ENCODE measurements at regions not wholly inside any gene's neighbourhood (a gene's known extent, or its start where the extent isn't known, plus 50 kb on each side); places are given as distances from the start of the nearest gene placed in this dataset.

DNA sequence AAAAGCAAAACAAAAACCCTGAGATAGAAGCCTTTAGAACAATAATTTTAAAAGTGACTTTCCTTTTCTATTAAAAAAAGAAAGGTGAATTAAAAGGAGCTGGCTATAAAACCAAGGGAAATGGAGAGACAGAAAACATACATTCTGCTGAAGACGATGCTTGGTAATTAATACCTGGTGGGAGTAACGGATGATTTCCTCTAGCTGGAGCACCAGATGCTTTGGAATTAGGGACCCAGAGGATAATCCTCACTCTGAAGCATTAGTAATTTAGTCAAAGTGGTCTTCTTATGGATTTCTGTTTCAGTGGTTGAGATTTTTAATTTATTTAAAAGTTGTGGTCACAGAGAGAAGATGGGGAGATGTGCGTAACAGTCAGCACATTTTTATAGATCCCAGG is 982.5 kb downstream of the TLE4 start:
- H3K79me2 ChIP-seq (ENCODE audit: low read depth): no peaks in the 10 kb centered on the region
- Mint-ChIP-seq H3K27me3 (ENCODE audit: insufficient read depth, low read depth) (peaks cover 2% of the 10 kb centered on the region), H3K4me3 (no peak overlapping the region)

DNA sequence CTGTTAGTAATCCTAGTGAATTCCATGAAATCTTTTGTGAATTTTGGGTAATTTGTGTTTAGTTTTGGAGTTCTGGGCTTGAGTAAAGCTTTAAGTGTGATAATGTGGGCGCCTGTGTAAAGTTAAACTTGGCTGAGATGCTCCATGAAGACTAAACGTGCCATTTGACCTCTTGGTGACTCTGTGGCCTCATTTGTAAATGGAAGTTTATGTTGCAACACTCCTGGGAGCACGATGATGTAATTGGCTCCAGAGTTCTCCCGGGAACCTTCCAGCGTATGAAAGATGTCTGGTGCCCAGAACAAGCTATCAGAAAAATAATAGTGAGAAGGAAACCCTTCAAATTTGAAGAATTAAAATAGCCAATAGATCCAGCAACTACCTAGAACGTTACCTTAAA is 981.2 kb downstream of the TLE4 start:
- Mint-ChIP-seq H3K27me3 (ENCODE audit: insufficient read depth, low read depth) (peaks cover 2% of the 10 kb centered on the region), H3K36me3 (no peaks in the 10 kb centered on the region), H3K4me3 (no peak overlapping the region), H3K9me3 (no peaks in the 10 kb centered on the region), H3K27ac (peak overlapping the region; percentile 26), H3K4me1 (peaks cover 36% of the 10 kb centered on the region)
- H2AFZ ChIP-seq (replicated peaks): no peak overlapping the region
- H3K4me3 ChIP-seq: no peak overlapping the region
- no peaks in the 10 kb centered on the region for H3K79me2 ChIP-seq (ENCODE audit: low read depth)
- H3F3A ChIP-seq (ENCODE audit: low read depth): peaks cover 12% of the 10 kb centered on the region
- DNase-seq (ENCODE audit: low spot score): no peak
- no peak for TF ChIP-seq CTCF (IDR thresholded peaks at IDR 0.05)
- TF ChIP-seq EZH2 (IDR thresholded peaks at IDR 0.05): no peak
- TF ChIP-seq EZH2phosphoT487 (IDR thresholded peaks at IDR 0.05): no peak
- H3K27ac ChIP-seq: no peak overlapping the region
- H3K36me3 ChIP-seq: no peaks in the 10 kb centered on the region
- H3K9ac ChIP-seq: no peak overlapping the region
- H3K4me1 ChIP-seq: peaks cover 21% of the 10 kb centered on the region
- H4K20me1 ChIP-seq (ENCODE audit: low read depth): no peaks in the 10 kb centered on the region
- H3K27me3 ChIP-seq: no peaks in the 10 kb centered on the region
- H3K9me3 ChIP-seq (ENCODE audit: low read depth): no peaks in the 10 kb centered on the region
- no peak overlapping the region for H3K4me2 ChIP-seq

More for the DNA sequence above, 982.5 kb downstream of the TLE4 start:
- no peaks in the 10 kb centered on the region for H3K27me3 ChIP-seq
- H4K20me1 ChIP-seq (ENCODE audit: low read depth): no peaks in the 10 kb centered on the region
- no peak overlapping the region for H3K4me3 ChIP-seq
- no peak overlapping the region for H2AFZ ChIP-seq (replicated peaks)
- TF ChIP-seq EZH2 (IDR thresholded peaks at IDR 0.05): no peak
- TF ChIP-seq EZH2phosphoT487 (IDR thresholded peaks at IDR 0.05): no peak
- TF ChIP-seq CTCF (IDR thresholded peaks at IDR 0.05): no peak
- DNase-seq (ENCODE audit: low spot score): no peak
- peaks cover 21% of the 10 kb centered on the region for H3K4me1 ChIP-seq
- Mint-ChIP-seq H3K4me1 (peaks cover 36% of the 10 kb centered on the region), H3K36me3 (no peaks in the 10 kb centered on the region), H3K27ac (no peak overlapping the region), H3K9me3 (no peaks in the 10 kb centered on the region)
- H3K9me3 ChIP-seq (ENCODE audit: low read depth): no peaks in the 10 kb centered on the region
- no peaks in the 10 kb centered on the region for H3K36me3 ChIP-seq
- H3F3A ChIP-seq (ENCODE audit: low read depth): peaks cover 12% of the 10 kb centered on the region
- peak overlapping the region; percentile 33 for H3K4me2 ChIP-seq
- no peak overlapping the region for H3K27ac ChIP-seq
- H3K9ac ChIP-seq: no peak overlapping the region

- no peak overlapping the region for H3K4me3 ChIP-seq
- DNase-seq (ENCODE audit: low spot score): no peak
Measured at GRCh38 chr9:80550181-80550580, 978.4 kb downstream of the TLE4 start.

More at GRCh38 chr9:80550181-80550580, 978.4 kb downstream of the TLE4 start:
- Histone ChIP-seq H3K9me3 (ENCODE audit: low read depth) (no peaks in the 10 kb centered on the region), H3F3A (ENCODE audit: low read depth) (peaks cover 10% of the 10 kb centered on the region), H3K4me2 (no peak overlapping the region), H4K20me1 (ENCODE audit: low read depth) (no peaks in the 10 kb centered on the region), H3K36me3 (no peaks in the 10 kb centered on the region), H3K9ac (no peak overlapping the region), H2AFZ (replicated peaks) (no peak overlapping the region), H3K4me1 (peaks cover 17% of the 10 kb centered on the region), H3K27me3 (no peaks in the 10 kb centered on the region), H3K27ac (no peak overlapping the region), H3K79me2 (ENCODE audit: low read depth) (no peaks in the 10 kb centered on the region)
- TF ChIP-seq EZH2phosphoT487 (IDR thresholded peaks at IDR 0.05) (no peak), CTCF (IDR thresholded peaks at IDR 0.05) (no peak), EZH2 (IDR thresholded peaks at IDR 0.05) (no peak)
- H3K27me3 Mint-ChIP-seq (ENCODE audit: insufficient read depth, low read depth): peaks cover 1% of the 10 kb centered on the region
- no peak overlapping the region for H3K4me3 Mint-ChIP-seq
- H3K36me3 Mint-ChIP-seq: no peaks in the 10 kb centered on the region
- H3K4me1 Mint-ChIP-seq: peaks cover 24% of the 10 kb centered on the region
- no peaks in the 10 kb centered on the region for H3K9me3 Mint-ChIP-seq
- H3K27ac Mint-ChIP-seq: no peak overlapping the region

Measured in neural progenitor cell (in vitro differentiated cells).